SK-N-SH (cell line): ENCODE measurements at regions not wholly inside any gene's neighbourhood (a gene's known extent, or its start where the extent isn't known, plus 50 kb on each side); places are given as distances from the start of the nearest gene placed in this dataset.
A peak's percentile ranks its signal among the peaks of the same experiment; 100 is the strongest.

Source experiments
- CTCF ChIA-PET: fragments of 300-600, 350-600 bp; formaldehyde crosslinking; extraction: SDS; loops from one replicate; lab custom pipeline; 2021; lab: Yijun Ruan, JAX
- POLR2A ChIA-PET: fragments of 350-600 bp; sonication (Branson Sonifier 250); formaldehyde crosslinking; extraction: SDS; loops from one replicate; lab custom pipeline; 2020; ENCODE audit warnings: antibody characterized with exemption, inconsistent platforms; lab: Yijun Ruan, JAX
- DNase-seq: peaks from one replicate; pipeline ENCODE4 v3.0.0; 2012
- H2AFZ ChIP-seq: fragments of 200-600 bp; sonication (generic); 2 replicates; pipeline ENCODE4 v1.8.1; 2016; ENCODE audit warnings: antibody characterized with exemption, mild to moderate bottlenecking, low read depth
- H3F3A ChIP-seq: fragments of 200-600 bp; sonication (generic); replicated peaks from 2 replicates; pipeline ENCODE3; 2016; ENCODE audit warnings: antibody characterized with exemption, mild to moderate bottlenecking; ENCODE audit not compliant: insufficient read depth
- H3K27ac ChIP-seq, 2 experiments: fragments of 200-500 bp in 1 of 2; fragments of 200-600 bp in 1 of 2; sonication (Bioruptor generic) in 1 of 2; sonication (generic), shearing (Covaris generic) in 1 of 2; 2 replicates each; pipeline versions ENCODE4 v1.5.1 to v1.6.1; 2014 to 2016; ENCODE audit warnings: low read depth in 2 of 2, inconsistent platforms in 1 of 2, low read length in 1 of 2, mild to moderate bottlenecking in 1 of 2, mixed read lengths in 1 of 2
- H3K27me3 ChIP-seq: fragments of 200-600 bp; sonication (generic), shearing (Covaris generic); 2 replicates; pipeline ENCODE4 v1.6.1; 2016; ENCODE audit warnings: mixed run types; ENCODE audit not compliant: insufficient read depth
- H3K36me3 ChIP-seq, 2 experiments: fragments of 200-500 bp in 1 of 2; fragments of 200-600 bp in 1 of 2; sonication (Bioruptor generic) in 1 of 2; sonication (generic) in 1 of 2; replicated peaks in 1 of 2; 2 replicates each; pipeline versions ENCODE3 to v1.5.1; 2014 to 2016; ENCODE audit warnings: low read length in 1 of 2, mild to moderate bottlenecking in 1 of 2; ENCODE audit not compliant: insufficient read depth in 2 of 2, control insufficient read depth in 1 of 2
- H3K4me1 ChIP-seq, 2 experiments: fragments of 200-500 bp in 1 of 2; fragments of 200-600 bp in 1 of 2; sonication (Bioruptor generic) in 1 of 2; sonication (generic), shearing (Covaris generic) in 1 of 2; 2 replicates each; pipeline versions ENCODE4 v1.5.1 to v1.6.1; 2014 to 2016; ENCODE audit warnings: low read depth in 1 of 2, low read length in 1 of 2, mixed run types in 1 of 2; ENCODE audit not compliant: insufficient read depth in 2 of 2, control insufficient read depth in 1 of 2
- H3K4me2 ChIP-seq: fragments of 200-600 bp; sonication (generic), shearing (Covaris generic); 2 replicates; pipeline ENCODE4 v1.6.1; 2017; ENCODE audit warnings: mixed run types
- H3K4me3 ChIP-seq, 2 experiments: fragments of 200-500 bp in 1 of 2; fragments of 200-600 bp in 1 of 2; sonication (Bioruptor generic) in 1 of 2; sonication (generic), shearing (Covaris generic) in 1 of 2; 2 replicates each; pipeline versions ENCODE4 v1.5.1 to v1.8.1; 2014 to 2016; ENCODE audit warnings: low read depth in 2 of 2, inconsistent platforms in 1 of 2, low read length in 1 of 2, mild to moderate bottlenecking in 1 of 2, mixed read lengths in 1 of 2, moderate library complexity in 1 of 2
- H3K79me2 ChIP-seq: fragments of 200-600 bp; sonication (generic); 2 replicates; pipeline ENCODE4 v1.8.1; 2017; ENCODE audit warnings: mild to moderate bottlenecking; ENCODE audit not compliant: insufficient read depth
- H3K9ac ChIP-seq: fragments of 200-600 bp; sonication (generic); 2 replicates; pipeline ENCODE4 v1.6.1; 2017; ENCODE audit warnings: mixed run types
- H3K9me2 ChIP-seq: fragments of 200-600 bp; sonication (generic); 2 replicates; pipeline ENCODE4 v1.6.1; 2017; ENCODE audit warnings: mixed run types
- H3K9me3 ChIP-seq: fragments of 200-600 bp; sonication (generic); 2 replicates; pipeline ENCODE4 v1.6.1; 2017; ENCODE audit warnings: mixed run types, mild to moderate bottlenecking, moderate library complexity
- H4K20me1 ChIP-seq: fragments of 200-600 bp; sonication (generic); 2 replicates; pipeline ENCODE4 v1.6.1; 2017; ENCODE audit warnings: mild to moderate bottlenecking, mixed run types; ENCODE audit not compliant: insufficient read depth
- CTCF ChIP-seq: fragments of 200-600 bp; sonication (generic); IDR thresholded peaks from 2 replicates; pipeline ENCODE4 v1.6.1; 2017; ENCODE audit warnings: antibody characterized with exemption, mild to moderate bottlenecking, moderate library complexity
- EP300 ChIP-seq, 2 experiments: IDR thresholded peaks; 2 replicates each; pipeline versions ENCODE4 v1.4.0 to v1.6.1; 2012; ENCODE audit warnings: borderline replicate concordance in 1 of 2, low read depth in 1 of 2, low read length in 1 of 2
- EZH2phosphoT487 ChIP-seq: fragments of 200-600 bp; sonication (generic); IDR thresholded peaks from 2 replicates; pipeline ENCODE4 v1.6.1; 2017; ENCODE audit warnings: low read depth, mixed run types, mild to moderate bottlenecking, antibody characterized with exemption, moderate library complexity, borderline replicate concordance
- FOSL2 ChIP-seq: IDR thresholded peaks from 2 replicates; pipeline ENCODE4 v1.4.0; 2012; ENCODE audit warnings: low read depth, mild to moderate bottlenecking, moderate library complexity, borderline replicate concordance
- GABPA ChIP-seq: IDR thresholded peaks from 2 replicates; pipeline ENCODE4 v1.4.0; 2012; ENCODE audit warnings: low read depth, mild to moderate bottlenecking
- GATA2 ChIP-seq: sonication (generic); formaldehyde crosslinking; IDR thresholded peaks from 2 replicates; pipeline ENCODE4 v1.5.0; 2020; ENCODE audit warnings: mild to moderate bottlenecking, missing genetic modification reagents
- JUND ChIP-seq: IDR thresholded peaks from 2 replicates; pipeline ENCODE4 v1.4.0; 2012
- MEF2A ChIP-seq: IDR thresholded peaks from 2 replicates; pipeline ENCODE4 v1.4.0; 2012; ENCODE audit warnings: low read depth, borderline replicate concordance
- MXI1 ChIP-seq: IDR thresholded peaks from 2 replicates; pipeline ENCODE4 v1.6.1; 2012; ENCODE audit warnings: mild to moderate bottlenecking, low read depth, low read length, improper control_type of control experiment
- NFIC ChIP-seq: IDR thresholded peaks from 2 replicates; pipeline ENCODE4 v1.4.0; 2012; ENCODE audit warnings: borderline replicate concordance
- NRF1 ChIP-seq: IDR thresholded peaks from 2 replicates; pipeline ENCODE4 v1.6.1; 2012; ENCODE audit warnings: low read depth, mild to moderate bottlenecking, low read length
- RAD21 ChIP-seq: IDR thresholded peaks from 2 replicates; pipeline ENCODE4 v1.6.1; 2012; ENCODE audit warnings: mild to moderate bottlenecking, low read length
- RCOR1 ChIP-seq: fragments of 150-350 bp; IDR thresholded peaks from 2 replicates; pipeline ENCODE4 v1.6.1; 2017; ENCODE audit warnings: antibody characterized with exemption, low read length
- RFX5 ChIP-seq: IDR thresholded peaks from 2 replicates; pipeline ENCODE4 v1.6.1; 2012; ENCODE audit warnings: mild to moderate bottlenecking, improper control_type of control experiment, low read length
- RXRA ChIP-seq: IDR thresholded peaks from 2 replicates; pipeline ENCODE4 v1.4.0; 2012; ENCODE audit warnings: low read depth, mild to moderate bottlenecking, borderline replicate concordance
- TCF12 ChIP-seq: IDR thresholded peaks from 2 replicates; pipeline ENCODE4 v1.4.0; 2012
- TEAD4 ChIP-seq: IDR thresholded peaks from 2 replicates; pipeline ENCODE4 v1.4.0; 2012; ENCODE audit warnings: mild to moderate bottlenecking, borderline replicate concordance; ENCODE audit not compliant: insufficient read depth
- WGBS: methylation state at CpG from one replicate; pipeline ENCODE4 v1.1.6; 2017; ENCODE audit warnings: low lambda C conversion rate; 5-methylcytosine and 5-hydroxymethylcytosine counted together
- TF ChIP-seq, protein P1 (sequence below): IDR thresholded peaks from 2 replicates; pipeline ENCODE4; 2012
- TF ChIP-seq, protein P2 (sequence below): fragments of 150-350 bp; IDR thresholded peaks from 2 replicates; pipeline ENCODE4 v1.6.1; 2016; ENCODE audit warnings: mild to moderate bottlenecking, low read depth, low read length
- TF ChIP-seq, protein P3 (sequence below): fragments of 150-350 bp; IDR thresholded peaks from 2 replicates; pipeline ENCODE4 v1.6.1; 2017; ENCODE audit warnings: antibody characterized with exemption, low read length, low read depth, borderline replicate concordance

DNA sequence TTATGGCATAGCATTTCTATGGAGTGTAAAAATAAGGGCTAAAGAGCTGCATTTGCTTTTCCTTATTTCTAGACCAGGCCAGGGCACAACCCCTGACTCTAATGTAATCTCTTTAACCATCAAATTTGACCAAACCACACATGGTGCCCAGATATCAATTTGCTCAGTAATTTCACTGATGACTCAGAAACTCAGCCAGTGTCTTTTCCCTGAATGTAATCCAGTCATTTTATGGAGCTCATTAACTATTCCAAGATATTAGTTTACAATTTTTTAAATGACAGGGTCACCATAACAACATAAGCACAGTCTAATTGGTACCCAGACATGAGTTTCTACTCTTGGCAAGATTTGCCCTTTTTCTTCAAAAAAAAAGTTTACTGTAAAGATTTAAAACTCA lies 270.8 kb upstream of the AGAP1 start (continued):
- TF ChIP-seq CTCF (no peak), RAD21 (0 out of 2 replicates have a peak, but pooled peaks have one; percentile 33), EP300 (IDR thresholded peaks at IDR 0.05; ENCODE audit: borderline replicate concordance in 1 of 2, low read depth in 1 of 2, low read length in 1 of 2) (peak in 1 of 2 experiments; percentile 81; a peak in 1 of 4 replicates), RXRA (no peak), FOSL2 (no peak; the same call in 1 of the 2 replicates), JUND (peak; percentile 14; the same call in 1 of the 2 replicates), RCOR1 (peak; percentile 76; the same call in 1 of the 2 replicates), NRF1 (no peak), GATA2 (CRISPR knock-in tag) (peak; percentile 78), TEAD4 (no peak), TCF12 (peak; percentile 61), RFX5 (no peak)
- TF ChIP-seq, protein P1, sequence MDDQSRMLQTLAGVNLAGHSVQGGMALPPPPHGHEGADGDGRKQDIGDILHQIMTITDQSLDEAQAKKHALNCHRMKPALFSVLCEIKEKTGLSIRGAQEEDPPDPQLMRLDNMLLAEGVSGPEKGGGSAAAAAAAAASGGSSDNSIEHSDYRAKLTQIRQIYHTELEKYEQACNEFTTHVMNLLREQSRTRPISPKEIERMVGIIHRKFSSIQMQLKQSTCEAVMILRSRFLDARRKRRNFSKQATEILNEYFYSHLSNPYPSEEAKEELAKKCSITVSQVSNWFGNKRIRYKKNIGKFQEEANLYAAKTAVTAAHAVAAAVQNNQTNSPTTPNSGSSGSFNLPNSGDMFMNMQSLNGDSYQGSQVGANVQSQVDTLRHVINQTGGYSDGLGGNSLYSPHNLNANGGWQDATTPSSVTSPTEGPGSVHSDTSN, result no peak
- TF ChIP-seq, protein P2, sequence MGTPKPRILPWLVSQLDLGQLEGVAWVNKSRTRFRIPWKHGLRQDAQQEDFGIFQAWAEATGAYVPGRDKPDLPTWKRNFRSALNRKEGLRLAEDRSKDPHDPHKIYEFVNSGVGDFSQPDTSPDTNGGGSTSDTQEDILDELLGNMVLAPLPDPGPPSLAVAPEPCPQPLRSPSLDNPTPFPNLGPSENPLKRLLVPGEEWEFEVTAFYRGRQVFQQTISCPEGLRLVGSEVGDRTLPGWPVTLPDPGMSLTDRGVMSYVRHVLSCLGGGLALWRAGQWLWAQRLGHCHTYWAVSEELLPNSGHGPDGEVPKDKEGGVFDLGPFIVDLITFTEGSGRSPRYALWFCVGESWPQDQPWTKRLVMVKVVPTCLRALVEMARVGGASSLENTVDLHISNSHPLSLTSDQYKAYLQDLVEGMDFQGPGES, result no peak
- TF ChIP-seq, protein P3, sequence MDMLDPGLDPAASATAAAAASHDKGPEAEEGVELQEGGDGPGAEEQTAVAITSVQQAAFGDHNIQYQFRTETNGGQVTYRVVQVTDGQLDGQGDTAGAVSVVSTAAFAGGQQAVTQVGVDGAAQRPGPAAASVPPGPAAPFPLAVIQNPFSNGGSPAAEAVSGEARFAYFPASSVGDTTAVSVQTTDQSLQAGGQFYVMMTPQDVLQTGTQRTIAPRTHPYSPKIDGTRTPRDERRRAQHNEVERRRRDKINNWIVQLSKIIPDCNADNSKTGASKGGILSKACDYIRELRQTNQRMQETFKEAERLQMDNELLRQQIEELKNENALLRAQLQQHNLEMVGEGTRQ, result no peak
- TF ChIP-seq, all 33 proteins: peak for 6

DNA sequence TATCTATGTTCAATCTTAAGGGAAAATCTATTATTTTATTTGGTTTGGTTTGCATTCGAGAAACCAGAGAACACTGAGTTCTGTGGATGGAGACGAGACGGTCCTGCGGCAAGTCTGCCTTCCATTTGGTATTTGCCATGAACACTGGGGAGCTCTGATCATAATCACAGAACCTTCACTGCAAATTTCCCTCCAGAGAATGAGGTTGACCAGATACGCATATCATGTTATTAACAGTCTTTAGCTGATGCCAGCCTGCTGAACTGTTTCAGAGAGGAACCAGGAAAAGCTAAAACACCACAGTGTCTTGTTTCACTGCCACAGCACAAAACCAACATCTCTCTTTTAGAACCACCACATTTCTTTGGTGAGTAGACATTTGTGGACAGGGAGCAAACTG lies 269.4 kb upstream of the AGAP1 start:
- no peaks in the 10 kb centered on the region; the same call in 1 of the 2 replicates for H3K27me3 ChIP-seq
- CTCF ChIA-PET, result interaction anchor here (0.7 to 1.9 kb wide), 7 partner anchors 15 to 522 kb away, joined by 3 to 6 read pairs (median 3); no protein-coding TSS in a partner anchor
- no peaks in the 10 kb centered on the region for H3F3A ChIP-seq
- H2AFZ ChIP-seq, result no peak overlapping the region
- H3K27ac ChIP-seq, result peak overlapping the region in 1 of 2 experiments; percentile 92; a peak in 2 of 4 replicates
- WGBS, result 53% methylated on average over 5 of the region's 5 CpGs
- no peak overlapping the region for H3K9ac ChIP-seq
- H4K20me1 ChIP-seq, result no peaks in the 10 kb centered on the region
- POLR2A ChIA-PET, result interaction anchor here (0.6 kb wide), 1 partner anchor 33 kb away, joined by 5 read pairs; no protein-coding TSS in a partner anchor
- H3K36me3 ChIP-seq, result no peaks in the 10 kb centered on the region
- no peaks in the 10 kb centered on the region; the same call in 1 of the 2 replicates for H3K9me3 ChIP-seq
- H3K4me2 ChIP-seq, result no peak overlapping the region
- H3K4me1 ChIP-seq, result peaks cover 0 to 29% of the 10 kb centered on the region in 2 experiments; a peak in 2 of 4 replicates
- DNase-seq, result peak; percentile 64
- no peaks in the 10 kb centered on the region for H3K9me2 ChIP-seq
- no peaks in the 10 kb centered on the region for H3K79me2 ChIP-seq
- H3K4me3 ChIP-seq, result no peak overlapping the region
- TF ChIP-seq CTCF (no peak), NFIC (no peak), MXI1 (no peak), MEF2A (no peak), EZH2phosphoT487 (no peak), GABPA (no peak)
- TF ChIP-seq, protein P1, result no peak
- TF ChIP-seq, protein P3, result no peak
- TF ChIP-seq, protein P2, result no peak
